ENCODE measurements at regions not wholly inside any gene's neighbourhood (a gene's known extent, or its start where the extent isn't known, plus 50 kb on each side); places are given as distances from the start of the nearest gene placed in this dataset.

DNA sequence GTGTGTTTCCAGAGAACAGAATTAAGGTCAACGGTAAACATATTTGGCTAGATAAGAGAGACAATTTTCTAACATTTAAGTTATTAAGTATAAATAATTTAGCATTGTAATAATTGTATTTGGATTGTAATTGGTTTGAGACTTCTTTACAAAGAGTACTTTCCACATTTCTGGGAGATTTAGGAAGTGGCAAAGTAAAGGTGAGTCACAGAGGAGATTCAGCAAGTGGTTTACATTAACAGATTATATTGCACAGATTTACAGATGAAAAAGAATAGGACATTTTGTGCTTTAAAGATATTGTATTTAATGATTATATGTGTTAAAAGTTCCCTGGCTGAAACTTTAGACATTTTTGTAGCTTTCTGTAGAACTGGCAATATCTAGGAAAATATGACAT, 584.4 kb upstream of the AADAT start:
- H3K4me1 Mint-ChIP-seq (ENCODE audit: low read depth, unreplicated experiment): peaks cover 32% of the 10 kb centered on the region
- TF ChIP-seq EZH2 (IDR thresholded peaks at IDR 0.05; ENCODE audit: insufficient read depth, low read length): no peak
- TF ChIP-seq, protein P1, sequence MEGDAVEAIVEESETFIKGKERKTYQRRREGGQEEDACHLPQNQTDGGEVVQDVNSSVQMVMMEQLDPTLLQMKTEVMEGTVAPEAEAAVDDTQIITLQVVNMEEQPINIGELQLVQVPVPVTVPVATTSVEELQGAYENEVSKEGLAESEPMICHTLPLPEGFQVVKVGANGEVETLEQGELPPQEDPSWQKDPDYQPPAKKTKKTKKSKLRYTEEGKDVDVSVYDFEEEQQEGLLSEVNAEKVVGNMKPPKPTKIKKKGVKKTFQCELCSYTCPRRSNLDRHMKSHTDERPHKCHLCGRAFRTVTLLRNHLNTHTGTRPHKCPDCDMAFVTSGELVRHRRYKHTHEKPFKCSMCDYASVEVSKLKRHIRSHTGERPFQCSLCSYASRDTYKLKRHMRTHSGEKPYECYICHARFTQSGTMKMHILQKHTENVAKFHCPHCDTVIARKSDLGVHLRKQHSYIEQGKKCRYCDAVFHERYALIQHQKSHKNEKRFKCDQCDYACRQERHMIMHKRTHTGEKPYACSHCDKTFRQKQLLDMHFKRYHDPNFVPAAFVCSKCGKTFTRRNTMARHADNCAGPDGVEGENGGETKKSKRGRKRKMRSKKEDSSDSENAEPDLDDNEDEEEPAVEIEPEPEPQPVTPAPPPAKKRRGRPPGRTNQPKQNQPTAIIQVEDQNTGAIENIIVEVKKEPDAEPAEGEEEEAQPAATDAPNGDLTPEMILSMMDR (IDR thresholded peaks at IDR 0.05; ENCODE audit: insufficient read depth, low read depth, low read length): no peak
- H3K9me3 Mint-ChIP-seq (ENCODE audit: unreplicated experiment): peaks cover 5% of the 10 kb centered on the region
- no peak overlapping the region for H2AFZ ChIP-seq (ENCODE audit: low read depth, low read length)
- H3K4me3 Mint-ChIP-seq (ENCODE audit: unreplicated experiment): no peak overlapping the region
- H3K4me2 ChIP-seq (ENCODE audit: low read length): no peak overlapping the region
- DNase-seq (ENCODE audit: low read depth) (no peak), FAIRE-seq (no peak)
- peaks cover 26% of the 10 kb centered on the region for H3K4me1 ChIP-seq (ENCODE audit: insufficient read depth, low read length)
- H3K36me3 Mint-ChIP-seq (ENCODE audit: low read depth, unreplicated experiment): peaks cover 2% of the 10 kb centered on the region
- no peaks in the 10 kb centered on the region for H3K36me3 ChIP-seq (ENCODE audit: insufficient read depth, low read length)
- H3K79me2 ChIP-seq (ENCODE audit: insufficient read depth, low read length): no peaks in the 10 kb centered on the region
- no peaks in the 10 kb centered on the region for H3K9me3 ChIP-seq (ENCODE audit: insufficient read depth, low read depth, low read length)
- no peak overlapping the region for H3K4me3 ChIP-seq (ENCODE audit: insufficient read depth, low read depth, low read length)
- H3K27me3 Mint-ChIP-seq (ENCODE audit: low read depth, unreplicated experiment): no peaks in the 10 kb centered on the region
- no peaks in the 10 kb centered on the region for H4K20me1 ChIP-seq (ENCODE audit: insufficient read depth, low read length)
- H3K27me3 ChIP-seq (ENCODE audit: insufficient read depth, low read length): no peaks in the 10 kb centered on the region
- H3K27ac ChIP-seq (ENCODE audit: low read depth, low read length): no peak overlapping the region
- H3K9ac ChIP-seq (ENCODE audit: low read length): no peak overlapping the region
- no peak overlapping the region for H3K27ac Mint-ChIP-seq (ENCODE audit: unreplicated experiment)

DNA sequence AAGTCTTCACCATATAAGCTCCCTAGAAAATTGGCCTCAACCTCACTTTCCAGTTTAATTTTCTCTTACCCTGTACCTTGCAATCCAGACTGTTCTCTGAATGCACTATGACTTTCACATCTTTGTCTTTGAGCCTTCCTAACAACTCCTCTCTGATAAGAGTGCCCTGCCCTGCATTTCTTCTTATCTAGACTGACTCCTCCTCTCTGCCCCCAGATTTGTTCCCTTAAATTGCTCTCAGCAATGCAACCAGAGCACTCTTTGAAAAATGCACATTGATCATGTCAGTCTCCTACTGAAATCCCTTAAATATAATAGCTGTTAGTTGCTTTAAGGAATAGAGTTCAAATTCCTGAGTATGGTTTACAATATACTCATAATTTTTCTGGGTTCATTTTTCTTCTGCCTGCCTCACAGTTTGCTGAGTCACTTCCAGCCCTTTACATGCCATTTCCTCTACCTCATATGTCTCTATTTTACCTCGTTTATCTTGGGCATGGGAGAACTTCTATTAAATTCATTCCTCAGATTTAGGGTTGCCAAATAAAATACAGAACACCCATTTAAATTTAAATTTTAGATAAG, 582.7 kb upstream of the AADAT start:
- Histone ChIP-seq H3K4me3 (ENCODE audit: insufficient read depth, low read depth, low read length) (no peak overlapping the region), H3K9ac (ENCODE audit: low read length) (peak overlapping the region; percentile 7), H3K4me1 (ENCODE audit: insufficient read depth, low read length) (peaks cover 26% of the 10 kb centered on the region), H2AFZ (ENCODE audit: low read depth, low read length) (peak overlapping the region; percentile 30), H3K27me3 (ENCODE audit: insufficient read depth, low read length) (no peaks in the 10 kb centered on the region), H3K36me3 (ENCODE audit: insufficient read depth, low read length) (no peaks in the 10 kb centered on the region), H3K4me2 (ENCODE audit: low read length) (peak overlapping the region; percentile 60), H4K20me1 (ENCODE audit: insufficient read depth, low read length) (no peaks in the 10 kb centered on the region), H3K79me2 (ENCODE audit: insufficient read depth, low read length) (no peaks in the 10 kb centered on the region), H3K9me3 (ENCODE audit: insufficient read depth, low read depth, low read length) (no peaks in the 10 kb centered on the region), H3K27ac (ENCODE audit: low read depth, low read length) (peak overlapping the region; percentile 56)
- Mint-ChIP-seq H3K36me3 (ENCODE audit: low read depth, unreplicated experiment) (no peaks in the 10 kb centered on the region), H3K4me1 (ENCODE audit: low read depth, unreplicated experiment) (peaks cover 32% of the 10 kb centered on the region), H3K27ac (ENCODE audit: unreplicated experiment) (peak overlapping the region; percentile 70), H3K4me3 (ENCODE audit: unreplicated experiment) (no peak overlapping the region), H3K9me3 (ENCODE audit: unreplicated experiment) (no peaks in the 10 kb centered on the region), H3K27me3 (ENCODE audit: low read depth, unreplicated experiment) (no peaks in the 10 kb centered on the region)
- TF ChIP-seq, protein P1 (IDR thresholded peaks at IDR 0.05; ENCODE audit: insufficient read depth, low read depth, low read length): no peak
- no peak for TF ChIP-seq EZH2 (IDR thresholded peaks at IDR 0.05; ENCODE audit: insufficient read depth, low read length)
- FAIRE-seq (no peak), DNase-seq (ENCODE audit: low read depth) (peak; percentile 62)

GRCh38 chr4:170671171-170671570, 581.4 kb upstream of the AADAT start:
- no peak overlapping the region for H3K9ac ChIP-seq (ENCODE audit: low read length)
- H3K27ac ChIP-seq (ENCODE audit: low read depth, low read length): no peak overlapping the region
- H3K4me3 ChIP-seq (ENCODE audit: insufficient read depth, low read depth, low read length): no peak overlapping the region
- Mint-ChIP-seq H3K4me1 (ENCODE audit: low read depth, unreplicated experiment) (peaks cover 32% of the 10 kb centered on the region), H3K4me3 (ENCODE audit: unreplicated experiment) (no peak overlapping the region), H3K27me3 (ENCODE audit: low read depth, unreplicated experiment) (no peaks in the 10 kb centered on the region), H3K36me3 (ENCODE audit: low read depth, unreplicated experiment) (no peaks in the 10 kb centered on the region), H3K27ac (ENCODE audit: unreplicated experiment) (no peak overlapping the region), H3K9me3 (ENCODE audit: unreplicated experiment) (no peaks in the 10 kb centered on the region)
- no peaks in the 10 kb centered on the region for H4K20me1 ChIP-seq (ENCODE audit: insufficient read depth, low read length)
- FAIRE-seq: no peak
- no peak for DNase-seq (ENCODE audit: low read depth)
- no peaks in the 10 kb centered on the region for H3K79me2 ChIP-seq (ENCODE audit: insufficient read depth, low read length)
- no peaks in the 10 kb centered on the region for H3K27me3 ChIP-seq (ENCODE audit: insufficient read depth, low read length)
- no peak overlapping the region for H3K4me2 ChIP-seq (ENCODE audit: low read length)
- no peak overlapping the region for H2AFZ ChIP-seq (ENCODE audit: low read depth, low read length)
- peaks cover 26% of the 10 kb centered on the region for H3K4me1 ChIP-seq (ENCODE audit: insufficient read depth, low read length)
- no peak for TF ChIP-seq EZH2 (IDR thresholded peaks at IDR 0.05; ENCODE audit: insufficient read depth, low read length)
- TF ChIP-seq, protein P1 (IDR thresholded peaks at IDR 0.05; ENCODE audit: insufficient read depth, low read depth, low read length): no peak
- no peaks in the 10 kb centered on the region for H3K36me3 ChIP-seq (ENCODE audit: insufficient read depth, low read length)
- no peaks in the 10 kb centered on the region for H3K9me3 ChIP-seq (ENCODE audit: insufficient read depth, low read depth, low read length)

Measured in astrocyte (in vitro differentiated cells and primary cell).